Suprapubic skin (tissue), 4 donors: ENCODE measurements at regions not wholly inside any gene's neighbourhood (a gene's known extent, or its start where the extent isn't known, plus 50 kb on each side); places are given as distances from the start of the nearest gene placed in this dataset.

Experiments used
- DNase-seq, 2 donors: peaks; one replicate each; pipeline ENCODE4 v3.0.0-alpha.2; 2019; ENCODE audit warnings: low spot score in 2 of 2
- H3K27ac ChIP-seq: fragments of 200-600 bp; sonication (generic); one replicate; pipeline ENCODE4 v1.5.1; 2019
- H3K27me3 ChIP-seq: fragments of 200-600 bp; sonication (generic); one replicate; pipeline ENCODE4 v1.5.1; 2019
- H3K36me3 ChIP-seq: fragments of 200-600 bp; sonication (generic); one replicate; pipeline ENCODE4 v1.5.1; 2019
- H3K4me1 ChIP-seq: fragments of 200-600 bp; sonication (generic); one replicate; pipeline ENCODE4 v1.5.1; 2019
- H3K4me3 ChIP-seq: fragments of 200-600 bp; sonication (generic); one replicate; pipeline ENCODE4 v1.5.1; 2019; ENCODE audit warnings: mild to moderate bottlenecking
- H3K9me3 ChIP-seq: fragments of 200-600 bp; sonication (generic); one replicate; pipeline ENCODE4 v1.5.1; 2019
- CTCF ChIP-seq, 2 donors: fragments of 200-600 bp in 1 of 2; fragments of 450-650 bp in 1 of 2; sonication (generic) in 1 of 2; IDR thresholded peaks; one replicate each; pipeline ENCODE4 v1.5.1; 2016 to 2019; ENCODE audit warnings: antibody characterized with exemption in 2 of 2, mild to moderate bottlenecking in 1 of 2, moderate library complexity in 1 of 2
- EP300 ChIP-seq: sonication (generic); formaldehyde crosslinking; IDR thresholded peaks from one replicate; pipeline ENCODE4 v1.6.1; 2017; ENCODE audit warnings: antibody characterized with exemption
- POLR2A ChIP-seq, 2 donors: fragments of 450-650 bp; IDR thresholded peaks; one replicate each; pipeline ENCODE4 v1.6.1; 2017; ENCODE audit warnings: antibody characterized with exemption in 2 of 2, mild to moderate bottlenecking in 2 of 2, moderate library complexity in 2 of 2
- POLR2AphosphoS5 ChIP-seq, 3 donors: sonication (generic); formaldehyde crosslinking; IDR thresholded peaks; one replicate each; pipeline ENCODE4 v1.6.1; 2017; ENCODE audit warnings: antibody characterized with exemption in 3 of 3
- WGBS: methylation state at CpG from one replicate; pipeline ENCODE4 v1.1.5; 2018; 5-methylcytosine and 5-hydroxymethylcytosine counted together

DNA sequence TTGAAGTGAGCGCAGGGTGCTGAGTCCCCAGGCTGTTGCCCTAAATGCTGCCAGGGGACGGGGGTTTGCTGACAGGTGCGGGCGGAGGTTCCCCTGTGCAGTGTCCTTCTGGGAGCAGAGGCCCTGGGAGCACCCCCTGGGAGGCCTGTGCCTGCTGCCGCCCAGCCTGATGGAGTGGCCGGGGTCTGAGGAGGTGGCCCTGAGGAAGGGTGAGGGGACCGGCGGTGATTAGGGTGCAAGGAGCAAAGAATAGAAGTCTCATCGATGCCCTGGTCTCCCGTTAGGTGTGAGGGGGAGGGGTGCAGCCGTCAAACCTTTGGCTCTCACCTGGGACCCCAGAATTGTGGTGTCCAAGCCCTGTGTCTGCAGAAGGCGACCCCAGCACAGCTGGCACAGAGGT is 1294.7 kb downstream of the BRD1 start:
- H3K27me3 ChIP-seq = peaks cover 2% of the 10 kb centered on the region
- no peak for DNase-seq
- no peak overlapping the region for H3K4me3 ChIP-seq
- H3K4me1 ChIP-seq = peaks cover 19% of the 10 kb centered on the region
- H3K9me3 ChIP-seq = no peaks in the 10 kb centered on the region
- H3K27ac ChIP-seq = no peak overlapping the region
- 88% methylated on average over 11 of the region's 12 CpGs for WGBS
- H3K36me3 ChIP-seq = no peaks in the 10 kb centered on the region
- TF ChIP-seq EP300 = no peak
- no peak for TF ChIP-seq POLR2AphosphoS5 (IDR thresholded peaks at IDR 0.05)
- no peak for TF ChIP-seq CTCF (IDR thresholded peaks at IDR 0.05)

- 81% methylated on average over 16 of the region's 20 CpGs for WGBS
- Histone ChIP-seq H3K9me3 (no peaks in the 10 kb centered on the region), H3K27ac (no peak overlapping the region), H3K4me3 (no peak overlapping the region), H3K27me3 (peaks cover 2% of the 10 kb centered on the region), H3K36me3 (no peaks in the 10 kb centered on the region), H3K4me1 (peaks cover 11% of the 10 kb centered on the region)
- TF ChIP-seq CTCF (IDR thresholded peaks at IDR 0.05) (no peak), POLR2A (IDR thresholded peaks at IDR 0.05) (no peak), EP300 (no peak), POLR2AphosphoS5 (IDR thresholded peaks at IDR 0.05) (no peak)
- no peak for DNase-seq
These were observed 1295.8 kb downstream of the BRD1 start for GRCh38 chr22:48531761-48532435.

DNA sequence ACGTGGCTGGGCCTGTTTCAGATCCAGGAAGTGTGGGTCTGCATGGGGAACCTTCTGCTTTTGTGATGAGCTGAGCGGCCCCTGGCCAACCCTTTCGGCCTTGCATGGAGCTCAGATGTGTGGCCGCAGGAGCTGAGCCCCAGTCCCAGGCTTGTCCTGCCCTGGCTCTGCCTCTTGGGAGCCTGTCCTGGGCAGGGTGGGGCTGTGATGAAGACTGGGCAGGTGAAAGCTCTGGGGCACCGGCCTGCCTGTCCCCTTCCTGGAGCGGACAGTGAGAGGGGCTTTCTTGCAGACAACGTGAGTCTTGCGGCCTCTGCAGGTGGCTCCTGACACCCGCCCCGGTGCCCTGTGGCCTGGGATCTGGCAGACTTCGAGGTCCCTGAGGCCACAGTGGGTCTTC is 1296.6 kb downstream of the BRD1 start:
- Histone ChIP-seq H3K27ac (no peak overlapping the region), H3K4me1 (peaks cover 4% of the 10 kb centered on the region), H3K4me3 (no peak overlapping the region), H3K27me3 (no peaks in the 10 kb centered on the region), H3K9me3 (no peaks in the 10 kb centered on the region), H3K36me3 (no peaks in the 10 kb centered on the region)
- TF ChIP-seq POLR2A (IDR thresholded peaks at IDR 0.05) (no peak), EP300 (no peak), CTCF (IDR thresholded peaks at IDR 0.05) (no peak), POLR2AphosphoS5 (IDR thresholded peaks at IDR 0.05) (no peak)
- WGBS = 40% methylated on average over 1 of the region's 11 CpGs
- no peak for DNase-seq

DNA sequence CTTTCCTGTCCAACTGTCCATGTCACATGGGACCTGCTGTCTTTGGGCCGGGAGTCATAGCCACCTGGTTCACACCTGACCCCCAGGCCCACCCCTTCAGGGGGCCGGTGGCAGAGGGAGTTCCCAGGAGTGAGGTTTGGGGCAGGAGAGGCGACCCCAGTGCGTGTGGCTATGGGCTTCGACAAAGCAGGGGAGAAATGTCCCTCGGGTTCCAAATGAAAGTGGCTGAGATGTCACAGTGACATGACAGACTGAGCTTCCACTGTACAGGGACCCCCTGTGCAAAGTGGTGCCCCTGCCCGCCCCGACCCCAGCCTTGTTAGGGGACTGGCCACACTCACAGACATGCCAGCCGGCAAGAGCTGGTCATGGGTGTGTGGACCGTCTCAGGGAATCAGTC is 1297.0 kb downstream of the BRD1 start:
- Histone ChIP-seq H3K27ac (no peak overlapping the region), H3K4me1 (peaks cover under 1% of the 10 kb centered on the region), H3K27me3 (no peaks in the 10 kb centered on the region), H3K4me3 (no peak overlapping the region), H3K9me3 (no peaks in the 10 kb centered on the region), H3K36me3 (no peaks in the 10 kb centered on the region)
- TF ChIP-seq EP300 (no peak), POLR2A (IDR thresholded peaks at IDR 0.05) (no peak), CTCF (IDR thresholded peaks at IDR 0.05) (no peak), POLR2AphosphoS5 (IDR thresholded peaks at IDR 0.05) (no peak)
- WGBS = 80% methylated on average over 10 of the region's 10 CpGs
- no peak for DNase-seq

GRCh38 chr22:48528221-48528915 is 1299.3 kb downstream of the BRD1 start:
- TF ChIP-seq CTCF (IDR thresholded peaks at IDR 0.05) (no peak), EP300 (no peak), POLR2A (IDR thresholded peaks at IDR 0.05) (no peak), POLR2AphosphoS5 (IDR thresholded peaks at IDR 0.05) (no peak)
- H3K4me1 ChIP-seq = no peaks in the 10 kb centered on the region
- H3K4me3 ChIP-seq = no peak overlapping the region
- H3K9me3 ChIP-seq = no peaks in the 10 kb centered on the region
- DNase-seq = no peak
- H3K27me3 ChIP-seq = peaks cover 4% of the 10 kb centered on the region
- WGBS = 89% methylated on average over 8 of the region's 13 CpGs
- H3K36me3 ChIP-seq = no peaks in the 10 kb centered on the region
- no peak overlapping the region for H3K27ac ChIP-seq
